Lower lobe of right lung (tissue), 2 donors: ENCODE measurements at regions not wholly inside any gene's neighbourhood (a gene's known extent, or its start where the extent isn't known, plus 50 kb on each side); places are given as distances from the start of the nearest gene placed in this dataset.

ENCODE experiments used
- ATAC-seq, 2 donors: fragments of 200-7000 bp; cut with Tn5 transposase; one replicate each; pipeline ENCODE4 v1.9.1; 2020 to 2022; ENCODE audit warnings: mild to moderate bottlenecking in 2 of 2, moderate library complexity in 2 of 2
- DNase-seq: peaks from one replicate; pipeline ENCODE4 v3.0.0-alpha.2; 2020
- H3K27ac ChIP-seq: fragments of 200-600 bp; one replicate; pipeline ENCODE4 v1.8.0; 2022
- H3K27me3 ChIP-seq: fragments of 200-600 bp; one replicate; pipeline ENCODE4 v1.8.0; 2022; ENCODE audit warnings: low read depth
- H3K36me3 ChIP-seq: fragments of 200-600 bp; one replicate; pipeline ENCODE4 v1.8.0; 2022; ENCODE audit warnings: mild to moderate bottlenecking
- H3K4me1 ChIP-seq: fragments of 200-600 bp; one replicate; pipeline ENCODE4 v1.8.0; 2022
- H3K4me3 ChIP-seq: fragments of 200-600 bp; one replicate; pipeline ENCODE4 v1.8.0; 2022; ENCODE audit warnings: mild to moderate bottlenecking
- H3K9me3 ChIP-seq: fragments of 200-600 bp; one replicate; pipeline ENCODE4 v1.8.0; 2022
- CTCF ChIP-seq: fragments of 200-600 bp; IDR thresholded peaks from one replicate; pipeline ENCODE4 v1.8.0; 2022; ENCODE audit warnings: antibody characterized with exemption, mild to moderate bottlenecking
- intact Hi-C: fragments of 100-400 bp; cut with DNase I; formaldehyde crosslinking; loops from one replicate; pipeline ENCODE4 v1.11.0; 2022
- donor health status: DM: no; HTN: yes; CAD: no; lungs with severe emphysema.

DNA sequence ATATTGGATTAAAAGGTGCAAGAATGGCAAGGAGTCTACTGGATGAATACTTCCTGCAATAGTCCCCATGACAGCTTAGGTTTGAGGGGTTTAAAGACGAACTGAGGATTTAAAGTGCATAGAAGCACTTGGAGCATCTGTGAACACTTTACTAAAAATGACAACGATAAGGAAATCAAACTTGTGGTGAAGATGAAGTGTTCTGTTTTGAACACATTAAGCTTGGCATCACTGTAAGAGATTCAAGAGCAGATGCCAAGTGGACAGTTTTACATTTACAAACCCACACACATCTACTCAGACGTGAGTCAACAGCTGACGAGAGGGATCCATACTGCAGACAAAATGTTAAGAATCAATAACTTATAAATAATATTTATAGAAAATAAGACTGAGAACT is 918.7 kb downstream of the CDH11 start:
- no peaks in the 10 kb centered on the region for H3K4me1 ChIP-seq
- no peak overlapping the region for H3K4me3 ChIP-seq
- no peak for ATAC-seq
- TF ChIP-seq CTCF = no peak
- no peaks in the 10 kb centered on the region for H3K9me3 ChIP-seq
- H3K27ac ChIP-seq = no peak overlapping the region
- DNase-seq = no peak
- intact Hi-C loops = no loop called here
- H3K36me3 ChIP-seq = no peaks in the 10 kb centered on the region
- no peaks in the 10 kb centered on the region for H3K27me3 ChIP-seq

DNA sequence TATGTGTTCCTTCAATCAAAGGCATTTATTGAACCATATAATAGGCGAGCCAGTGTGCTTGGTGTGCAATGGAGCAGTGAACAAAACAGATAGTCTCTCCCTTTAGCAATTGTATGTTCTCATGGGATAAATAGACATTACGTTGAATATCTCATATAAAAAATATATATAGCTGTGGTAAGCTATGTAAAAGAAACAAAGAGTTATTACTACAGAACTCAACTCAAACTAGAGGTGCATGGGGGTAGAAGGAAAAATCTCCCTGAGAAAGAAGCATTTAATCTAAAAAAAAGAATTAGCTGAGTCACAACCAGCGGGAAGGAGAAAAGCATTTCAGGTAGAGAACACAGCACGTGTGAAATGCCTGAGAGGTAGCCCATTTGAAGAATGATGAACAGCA is 919.3 kb downstream of the CDH11 start:
- Histone ChIP-seq H3K9me3 (no peaks in the 10 kb centered on the region), H3K27ac (no peak overlapping the region), H3K4me1 (no peaks in the 10 kb centered on the region), H3K27me3 (no peaks in the 10 kb centered on the region), H3K36me3 (no peaks in the 10 kb centered on the region), H3K4me3 (no peak overlapping the region)
- intact Hi-C loops = no loop called here
- ATAC-seq (no peak), DNase-seq (no peak)
- TF ChIP-seq CTCF = no peak

- no peak overlapping the region for H3K4me3 ChIP-seq
These were observed 925.4 kb downstream of the CDH11 start for GRCh38 chr16:64196444-64196843.

DNA sequence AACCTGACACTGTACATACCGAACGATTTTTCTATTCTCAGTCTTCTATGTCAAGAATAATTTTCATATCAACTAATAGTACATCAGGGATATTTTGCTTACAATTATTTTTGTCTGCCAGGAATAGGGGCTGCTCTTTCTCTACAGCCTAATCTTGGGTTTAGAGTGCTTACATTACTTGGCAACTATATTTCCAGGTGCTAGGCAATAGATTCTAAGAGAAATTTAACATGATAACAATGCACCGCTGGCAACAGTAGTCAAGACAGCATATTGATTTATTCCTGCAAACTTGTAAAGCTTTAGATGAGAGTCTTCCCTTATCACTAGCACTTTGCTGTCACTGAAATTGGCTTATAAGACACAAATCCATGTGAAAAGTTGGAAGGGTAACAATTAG is 935.9 kb downstream of the CDH11 start:
- Histone ChIP-seq H3K9me3 (no peaks in the 10 kb centered on the region), H3K27me3 (no peaks in the 10 kb centered on the region), H3K27ac (no peak overlapping the region), H3K4me1 (no peaks in the 10 kb centered on the region), H3K4me3 (no peak overlapping the region), H3K36me3 (no peaks in the 10 kb centered on the region)
- DNase-seq (no peak), ATAC-seq (no peak)
- intact Hi-C loops = no loop called here
- TF ChIP-seq CTCF = no peak

More at GRCh38 chr16:64196444-64196843, 925.4 kb downstream of the CDH11 start:
- DNase-seq (no peak), ATAC-seq (no peak)
- intact Hi-C loops = no loop called here
- Histone ChIP-seq H3K36me3 (no peaks in the 10 kb centered on the region), H3K27ac (no peak overlapping the region), H3K4me1 (no peaks in the 10 kb centered on the region), H3K9me3 (no peaks in the 10 kb centered on the region), H3K27me3 (no peaks in the 10 kb centered on the region)
- no peak for TF ChIP-seq CTCF

DNA sequence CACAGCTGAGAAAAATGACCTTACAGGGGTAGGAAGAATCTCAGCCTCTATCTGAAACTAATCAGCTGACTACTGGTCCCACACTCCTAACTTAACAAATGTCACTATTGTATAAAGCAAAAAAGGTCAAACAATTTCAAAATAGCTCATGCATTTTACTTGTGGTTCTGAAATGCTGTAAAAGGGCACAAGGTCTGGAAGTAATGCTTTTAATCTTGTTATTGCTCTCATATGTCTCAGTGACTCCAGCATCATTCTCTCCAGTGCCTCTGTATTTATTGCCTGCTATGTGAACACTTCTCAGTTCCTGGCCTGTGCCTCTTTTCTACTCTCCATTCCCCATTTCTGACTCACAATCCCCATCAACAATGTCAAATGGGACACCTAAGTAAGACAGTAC is 937.7 kb downstream of the CDH11 start:
- no peaks in the 10 kb centered on the region for H3K36me3 ChIP-seq
- no peaks in the 10 kb centered on the region for H3K4me1 ChIP-seq
- no peak for TF ChIP-seq CTCF
- H3K4me3 ChIP-seq = no peak overlapping the region
- no peak for ATAC-seq
- no peak overlapping the region for H3K27ac ChIP-seq
- intact Hi-C loops = no loop called here
- no peaks in the 10 kb centered on the region for H3K27me3 ChIP-seq
- H3K9me3 ChIP-seq = no peaks in the 10 kb centered on the region
- no peak for DNase-seq

DNA sequence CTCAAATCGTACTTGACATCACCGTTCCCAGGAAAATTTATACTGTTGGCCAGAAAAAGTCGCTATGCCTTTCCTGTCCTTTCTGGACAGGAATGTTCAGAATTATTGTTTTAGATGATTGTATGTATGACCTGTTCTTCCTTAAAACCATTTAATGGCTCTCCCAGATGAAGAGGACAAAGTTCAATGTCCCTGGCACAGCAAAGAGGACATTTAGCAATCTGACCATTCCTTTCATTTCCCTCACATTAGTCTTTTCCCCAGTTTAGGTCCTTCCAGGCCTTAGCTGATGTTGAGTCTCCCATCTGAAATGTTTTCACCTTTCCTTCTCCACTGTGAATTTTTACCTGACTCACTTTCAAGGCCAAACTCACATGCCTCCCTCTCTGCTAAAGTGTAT is 938.9 kb downstream of the CDH11 start:
- H3K9me3 ChIP-seq = peaks cover 3% of the 10 kb centered on the region
- no peak overlapping the region for H3K27ac ChIP-seq
- no peak overlapping the region for H3K4me3 ChIP-seq
- DNase-seq = no peak
- intact Hi-C loops = no loop called here
- TF ChIP-seq CTCF = no peak
- no peaks in the 10 kb centered on the region for H3K36me3 ChIP-seq
- no peaks in the 10 kb centered on the region for H3K27me3 ChIP-seq
- no peak for ATAC-seq
- H3K4me1 ChIP-seq = no peaks in the 10 kb centered on the region
